ENCODE measurements at regions not wholly inside any gene's neighbourhood (a gene's known extent, or its start where the extent isn't known, plus 50 kb on each side); places are given as distances from the start of the nearest gene placed in this dataset.
"Not testable (repeated sequence)": the region's sequence is repeated elsewhere in the genome, so short reads cannot be mapped to it uniquely, and the experiment has no call there.

DNA sequence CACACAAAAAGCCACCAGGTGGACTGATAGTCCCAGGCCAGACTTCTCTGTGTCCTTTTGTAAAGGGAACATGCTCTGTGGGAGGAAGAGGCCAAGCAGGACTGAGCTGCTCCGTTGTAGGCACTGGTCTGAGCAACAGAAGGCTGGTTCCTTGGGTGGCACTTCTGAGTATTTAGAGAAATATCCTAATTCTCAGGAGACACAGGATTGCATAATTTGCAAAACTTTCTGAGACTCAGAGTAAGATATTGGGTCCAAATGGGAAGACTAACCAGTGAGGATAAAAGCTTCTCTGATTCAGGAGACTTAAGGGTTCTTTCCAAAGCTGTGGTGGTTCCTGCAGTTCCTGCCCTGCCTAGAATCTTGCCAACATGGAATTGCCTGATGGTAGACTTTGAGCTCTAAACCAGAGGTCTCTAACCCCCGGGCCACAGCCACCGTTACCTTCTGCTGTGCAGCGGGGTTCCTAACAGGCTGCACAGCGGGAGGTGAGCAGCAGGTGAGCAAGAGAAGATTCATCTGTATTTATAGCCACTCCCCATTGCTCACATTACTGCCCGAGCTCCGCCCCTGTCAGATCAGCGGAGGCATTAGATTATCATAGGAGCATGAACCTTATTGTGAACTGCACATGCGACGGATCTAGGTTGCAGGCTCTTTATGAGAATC, 107.0 kb downstream of the OLIG3 start:
- Histone ChIP-seq H3K36me3 (no peaks in the 10 kb centered on the region), H3K27ac (no peak overlapping the region), H3K27me3 (peaks cover 19% of the 10 kb centered on the region), H3K4me3 (ENCODE audit: low read depth in 1 of 2, low read length in 1 of 2) (no peak overlapping the region), H3K4me1 (ENCODE audit: control insufficient read depth in 1 of 2, insufficient read depth in 1 of 2, low read depth in 1 of 2, low read length in 1 of 2) (no peaks in the 10 kb centered on the region), H3K9me3 (no peaks in the 10 kb centered on the region)
- TF ChIP-seq, protein P1, sequence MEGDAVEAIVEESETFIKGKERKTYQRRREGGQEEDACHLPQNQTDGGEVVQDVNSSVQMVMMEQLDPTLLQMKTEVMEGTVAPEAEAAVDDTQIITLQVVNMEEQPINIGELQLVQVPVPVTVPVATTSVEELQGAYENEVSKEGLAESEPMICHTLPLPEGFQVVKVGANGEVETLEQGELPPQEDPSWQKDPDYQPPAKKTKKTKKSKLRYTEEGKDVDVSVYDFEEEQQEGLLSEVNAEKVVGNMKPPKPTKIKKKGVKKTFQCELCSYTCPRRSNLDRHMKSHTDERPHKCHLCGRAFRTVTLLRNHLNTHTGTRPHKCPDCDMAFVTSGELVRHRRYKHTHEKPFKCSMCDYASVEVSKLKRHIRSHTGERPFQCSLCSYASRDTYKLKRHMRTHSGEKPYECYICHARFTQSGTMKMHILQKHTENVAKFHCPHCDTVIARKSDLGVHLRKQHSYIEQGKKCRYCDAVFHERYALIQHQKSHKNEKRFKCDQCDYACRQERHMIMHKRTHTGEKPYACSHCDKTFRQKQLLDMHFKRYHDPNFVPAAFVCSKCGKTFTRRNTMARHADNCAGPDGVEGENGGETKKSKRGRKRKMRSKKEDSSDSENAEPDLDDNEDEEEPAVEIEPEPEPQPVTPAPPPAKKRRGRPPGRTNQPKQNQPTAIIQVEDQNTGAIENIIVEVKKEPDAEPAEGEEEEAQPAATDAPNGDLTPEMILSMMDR (IDR thresholded peaks at IDR 0.05) = no peak

GRCh38 chr6:137383287-137383686, 110.9 kb downstream of the OLIG3 start:
- not testable (repeated sequence) for H3K27ac ChIP-seq; H3K4me1 ChIP-seq (ENCODE audit: control insufficient read depth in 1 of 2, insufficient read depth in 1 of 2, low read depth in 1 of 2, low read length in 1 of 2); H3K4me3 ChIP-seq (ENCODE audit: low read depth in 1 of 2, low read length in 1 of 2); H3K27me3 ChIP-seq; H3K36me3 ChIP-seq; H3K9me3 ChIP-seq

DNA sequence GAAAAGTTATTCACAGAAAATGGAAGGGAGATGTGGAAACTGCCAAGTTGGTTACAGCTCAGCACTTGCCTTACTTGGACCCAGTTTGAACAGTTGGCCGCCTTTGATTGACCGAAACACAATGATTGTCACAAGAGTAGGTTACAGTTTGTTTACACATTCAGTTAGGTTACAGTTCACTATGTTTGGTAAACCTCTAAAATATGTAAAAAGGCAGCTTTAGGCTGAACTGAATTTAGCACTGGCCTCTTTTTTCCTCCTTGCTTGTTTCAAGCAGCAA, 116.2 kb downstream of the OLIG3 start:
- TF ChIP-seq, protein P1 (IDR thresholded peaks at IDR 0.05) = no peak
- Histone ChIP-seq H3K27me3 (no peaks in the 10 kb centered on the region), H3K27ac (no peak overlapping the region), H3K36me3 (no peaks in the 10 kb centered on the region), H3K4me1 (ENCODE audit: control insufficient read depth in 1 of 2, insufficient read depth in 1 of 2, low read depth in 1 of 2, low read length in 1 of 2) (no peaks in the 10 kb centered on the region), H3K4me3 (ENCODE audit: low read depth in 1 of 2, low read length in 1 of 2) (no peak overlapping the region), H3K9me3 (no peaks in the 10 kb centered on the region)

GRCh38 chr6:137373296-137373695, 120.9 kb downstream of the OLIG3 start:
- Histone ChIP-seq H3K27ac (no peak overlapping the region), H3K27me3 (no peaks in the 10 kb centered on the region), H3K4me1 (ENCODE audit: control insufficient read depth in 1 of 2, insufficient read depth in 1 of 2, low read depth in 1 of 2, low read length in 1 of 2) (no peaks in the 10 kb centered on the region), H3K9me3 (no peaks in the 10 kb centered on the region), H3K36me3 (no peaks in the 10 kb centered on the region), H3K4me3 (ENCODE audit: low read depth in 1 of 2, low read length in 1 of 2) (no peak overlapping the region)
- TF ChIP-seq, protein P1 (IDR thresholded peaks at IDR 0.05) = no peak

DNA sequence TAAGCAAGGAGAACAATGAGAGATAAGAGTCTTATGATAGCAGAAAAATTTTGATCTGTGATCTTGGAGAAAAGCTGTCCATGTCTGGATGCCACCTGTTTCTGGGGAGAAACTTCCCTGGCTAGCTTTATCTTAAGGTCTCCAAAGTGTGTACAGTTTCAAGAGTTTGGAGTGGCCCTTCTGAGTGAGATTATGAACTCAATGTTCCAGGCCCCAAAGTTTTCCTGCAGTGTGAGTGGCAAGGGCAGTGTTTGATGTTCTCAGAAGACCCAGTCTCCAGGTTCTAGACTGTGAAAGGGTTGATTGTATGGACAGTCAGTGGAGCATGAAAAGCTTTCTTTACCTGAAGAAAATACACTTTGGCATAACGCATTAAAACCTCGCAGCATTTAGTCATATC, 121.7 kb downstream of the OLIG3 start:
- H3K4me3 ChIP-seq (ENCODE audit: low read depth in 1 of 2, low read length in 1 of 2) = no peak overlapping the region
- TF ChIP-seq, protein P1 (IDR thresholded peaks at IDR 0.05) = no peak

GRCh38 chr6:137371634-137372016, 122.6 kb downstream of the OLIG3 start:
- Histone ChIP-seq H3K27ac (no peak overlapping the region), H3K27me3 (no peaks in the 10 kb centered on the region), H3K9me3 (no peaks in the 10 kb centered on the region), H3K36me3 (no peaks in the 10 kb centered on the region), H3K4me1 (ENCODE audit: control insufficient read depth in 1 of 2, insufficient read depth in 1 of 2, low read depth in 1 of 2, low read length in 1 of 2) (no peaks in the 10 kb centered on the region), H3K4me3 (ENCODE audit: low read depth in 1 of 2, low read length in 1 of 2) (no peak overlapping the region)
- TF ChIP-seq, protein P1 (IDR thresholded peaks at IDR 0.05) = no peak

More for the DNA sequence above, 121.7 kb downstream of the OLIG3 start:
- Histone ChIP-seq H3K27me3 (no peaks in the 10 kb centered on the region), H3K9me3 (no peaks in the 10 kb centered on the region), H3K27ac (no peak overlapping the region), H3K36me3 (no peaks in the 10 kb centered on the region), H3K4me1 (ENCODE audit: control insufficient read depth in 1 of 2, insufficient read depth in 1 of 2, low read depth in 1 of 2, low read length in 1 of 2) (no peaks in the 10 kb centered on the region)

Data from neutrophil (primary cell).